Testis (tissue), 2 donors: ENCODE measurements at regions not wholly inside any gene's neighbourhood (a gene's known extent, or its start where the extent isn't known, plus 50 kb on each side); places are given as distances from the start of the nearest gene placed in this dataset.

Source experiments
- DNase-seq: peaks from one replicate; pipeline ENCODE4 v3.0.0-alpha.2; 2019
- H3K27ac ChIP-seq, 2 donors: fragments of 200-600 bp; sonication (generic); one replicate each; pipeline ENCODE4 v1.5.1; 2019
- H3K27me3 ChIP-seq: fragments of 200-600 bp; sonication (generic); one replicate; pipeline ENCODE4 v1.5.1; 2019
- H3K36me3 ChIP-seq: fragments of 200-600 bp; sonication (generic); one replicate; pipeline ENCODE4 v1.5.1; 2017; ENCODE audit warnings: low read depth; ENCODE audit errors: missing control alignments
- H3K4me1 ChIP-seq: fragments of 200-600 bp; sonication (generic); one replicate; pipeline ENCODE4 v1.5.1; 2019
- H3K4me3 ChIP-seq, 2 donors: fragments of 200-600 bp; sonication (generic); one replicate each; pipeline ENCODE4 v1.5.1; 2017 to 2019
- H3K9me3 ChIP-seq: fragments of 200-600 bp; sonication (generic); one replicate; pipeline ENCODE4 v1.5.1; 2017
- POLR2A ChIP-seq: fragments of 450-650 bp; IDR thresholded peaks from one replicate; pipeline ENCODE4 v1.6.1; 2017; ENCODE audit warnings: antibody characterized with exemption, mild to moderate bottlenecking, moderate library complexity
- WGBS, 2 donors: methylation state at CpG; one replicate each; pipeline ENCODE4 v1.1.5; 2018; 5-methylcytosine and 5-hydroxymethylcytosine counted together
- intact Hi-C: fragments of 100-400 bp; cut with DNase I; formaldehyde crosslinking; loops from one replicate; pipeline ENCODE4 v1.15.1; 2023; ENCODE audit warnings: low total_unique reads
- TF ChIP-seq, protein P1 (sequence below), 3 experiments: fragments of 450-650 bp in 2 of 3; fragments of 200-600 bp in 1 of 3; sonication (generic) in 1 of 3; IDR thresholded peaks; one replicate each; pipeline ENCODE4 v1.5.1; 2016 to 2019; ENCODE audit warnings: antibody characterized with exemption in 3 of 3, mild to moderate bottlenecking in 2 of 3, moderate library complexity in 1 of 3

DNA sequence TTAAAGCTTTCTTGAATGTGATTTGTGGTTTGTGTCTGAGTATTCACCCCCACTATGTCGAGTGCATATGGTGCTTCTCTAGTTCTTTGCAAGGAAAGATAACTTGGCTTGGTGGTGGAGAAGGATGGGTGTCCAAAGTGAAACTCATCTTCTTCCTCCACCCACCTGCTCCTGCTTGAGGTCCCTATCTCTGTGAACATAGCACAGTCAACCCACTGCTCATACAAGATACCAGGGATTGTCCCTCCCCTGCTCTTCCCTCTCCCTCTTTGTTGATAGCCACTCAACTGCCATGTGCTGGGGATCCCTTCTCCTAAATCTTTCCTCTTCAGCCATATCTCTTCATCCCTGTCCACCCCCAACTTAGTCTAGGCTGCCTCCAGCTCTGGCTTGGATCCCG, 176.5 kb downstream of the ASCL4 start:
- WGBS, 2 donors = 78 to 90% methylated on average over 2 of the region's 2 CpGs
- no peak overlapping the region for H3K27ac ChIP-seq
- DNase-seq = no peak

DNA sequence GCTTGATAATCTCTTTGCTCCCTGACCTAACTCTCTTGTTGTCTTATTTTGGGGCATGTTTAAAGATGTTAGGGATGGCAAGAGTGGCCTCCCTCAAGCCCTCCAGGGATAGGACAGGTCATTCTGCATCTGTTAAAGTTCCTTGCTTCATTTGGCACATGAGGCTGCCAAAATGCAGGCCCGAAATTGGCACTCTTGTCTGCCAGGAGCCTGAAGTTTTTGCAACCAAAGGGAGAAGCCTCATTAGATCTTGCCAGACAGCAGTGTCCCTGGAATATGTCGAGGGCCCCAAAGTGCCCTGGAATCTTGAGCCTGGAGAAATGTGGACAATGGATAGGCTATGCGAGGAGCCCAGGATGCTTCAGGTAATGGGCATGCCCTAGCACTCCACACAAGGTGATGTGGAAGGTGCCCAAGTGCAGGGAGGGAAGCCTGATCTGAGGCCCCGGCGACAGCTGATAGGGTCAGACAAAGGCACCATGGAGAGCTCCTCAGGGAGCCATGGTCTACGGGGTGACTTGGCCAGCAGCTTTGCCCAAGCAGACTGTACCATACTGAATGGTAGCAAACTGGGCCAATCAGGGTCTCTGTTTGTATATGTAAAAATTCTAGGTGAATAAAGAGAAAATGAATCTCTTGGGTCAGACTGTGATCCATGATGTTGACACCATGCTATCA, 173.0 kb upstream of the WSCD2 start:
- WGBS, 2 donors = 59 to 77% methylated on average over 6 of the region's 6 CpGs

More for the DNA sequence above, 176.5 kb downstream of the ASCL4 start:
- no peak overlapping the region for H3K4me3 ChIP-seq
- no peaks in the 10 kb centered on the region for H3K4me1 ChIP-seq
- no peaks in the 10 kb centered on the region for H3K36me3 ChIP-seq
- TF ChIP-seq, protein P1, sequence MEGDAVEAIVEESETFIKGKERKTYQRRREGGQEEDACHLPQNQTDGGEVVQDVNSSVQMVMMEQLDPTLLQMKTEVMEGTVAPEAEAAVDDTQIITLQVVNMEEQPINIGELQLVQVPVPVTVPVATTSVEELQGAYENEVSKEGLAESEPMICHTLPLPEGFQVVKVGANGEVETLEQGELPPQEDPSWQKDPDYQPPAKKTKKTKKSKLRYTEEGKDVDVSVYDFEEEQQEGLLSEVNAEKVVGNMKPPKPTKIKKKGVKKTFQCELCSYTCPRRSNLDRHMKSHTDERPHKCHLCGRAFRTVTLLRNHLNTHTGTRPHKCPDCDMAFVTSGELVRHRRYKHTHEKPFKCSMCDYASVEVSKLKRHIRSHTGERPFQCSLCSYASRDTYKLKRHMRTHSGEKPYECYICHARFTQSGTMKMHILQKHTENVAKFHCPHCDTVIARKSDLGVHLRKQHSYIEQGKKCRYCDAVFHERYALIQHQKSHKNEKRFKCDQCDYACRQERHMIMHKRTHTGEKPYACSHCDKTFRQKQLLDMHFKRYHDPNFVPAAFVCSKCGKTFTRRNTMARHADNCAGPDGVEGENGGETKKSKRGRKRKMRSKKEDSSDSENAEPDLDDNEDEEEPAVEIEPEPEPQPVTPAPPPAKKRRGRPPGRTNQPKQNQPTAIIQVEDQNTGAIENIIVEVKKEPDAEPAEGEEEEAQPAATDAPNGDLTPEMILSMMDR (IDR thresholded peaks at IDR 0.05) = no peak
- no peak for TF ChIP-seq POLR2A
- no peaks in the 10 kb centered on the region for H3K9me3 ChIP-seq
- intact Hi-C loops = no loop called here
- no peaks in the 10 kb centered on the region for H3K27me3 ChIP-seq

DNA sequence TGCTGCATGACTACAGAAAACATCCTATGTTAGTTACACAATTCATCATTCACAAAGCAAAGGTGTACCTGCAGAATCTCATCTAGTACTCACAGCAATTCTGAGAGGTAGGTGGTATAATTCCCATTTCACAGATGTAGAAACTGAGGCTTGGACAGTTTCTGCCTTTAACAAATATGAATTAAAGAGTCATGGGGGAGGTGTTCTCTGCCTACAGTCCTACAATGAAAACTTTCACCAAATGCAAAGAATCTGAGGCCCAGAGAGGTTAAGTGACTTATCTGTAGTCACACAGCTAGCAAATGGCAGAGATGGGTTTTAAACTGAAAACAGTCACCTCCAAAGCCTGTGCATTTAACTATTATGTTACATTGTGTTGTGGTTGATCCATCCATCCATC, 171.6 kb upstream of the WSCD2 start:
- H3K9me3 ChIP-seq = no peaks in the 10 kb centered on the region
- no peaks in the 10 kb centered on the region for H3K36me3 ChIP-seq
- intact Hi-C loops = no loop called here
- H3K4me1 ChIP-seq = no peaks in the 10 kb centered on the region
- H3K27me3 ChIP-seq = no peaks in the 10 kb centered on the region
- TF ChIP-seq, protein P1 (IDR thresholded peaks at IDR 0.05) = no peak
- TF ChIP-seq POLR2A = no peak
- no peak overlapping the region for H3K27ac ChIP-seq
- H3K4me3 ChIP-seq = no peak overlapping the region
- no peak for DNase-seq

More for the DNA sequence above, 173.0 kb upstream of the WSCD2 start:
- H3K36me3 ChIP-seq = no peaks in the 10 kb centered on the region
- intact Hi-C loops = no loop called here
- no peak overlapping the region for H3K27ac ChIP-seq
- H3K9me3 ChIP-seq = no peaks in the 10 kb centered on the region
- no peak for DNase-seq
- H3K27me3 ChIP-seq = no peaks in the 10 kb centered on the region
- no peaks in the 10 kb centered on the region for H3K4me1 ChIP-seq
- no peak for TF ChIP-seq POLR2A
- TF ChIP-seq, protein P1 (IDR thresholded peaks at IDR 0.05) = no peak
- no peak overlapping the region for H3K4me3 ChIP-seq

DNA sequence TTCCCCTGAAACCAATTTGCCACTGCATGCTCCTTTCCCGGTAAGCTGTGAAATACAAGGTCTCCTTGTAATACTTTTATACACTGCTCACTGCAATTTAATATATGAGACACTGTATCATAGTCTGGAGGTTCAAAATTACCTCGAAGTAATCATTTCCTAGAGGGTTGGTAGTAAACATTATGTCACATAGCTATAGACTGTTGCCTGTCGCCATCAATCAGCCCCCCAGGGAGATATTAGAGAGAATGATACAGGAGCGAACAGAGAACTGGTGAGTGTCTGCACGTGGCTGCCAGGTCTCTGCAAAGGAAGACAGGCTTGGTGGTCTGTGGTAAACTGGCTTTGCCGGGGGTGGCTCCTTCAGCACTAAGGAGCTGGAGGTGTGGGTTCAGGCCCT, 165.5 kb upstream of the WSCD2 start:
- TF ChIP-seq POLR2A = no peak
- TF ChIP-seq, protein P1 (IDR thresholded peaks at IDR 0.05) = no peak
- H3K27ac ChIP-seq = no peak overlapping the region
- no peaks in the 10 kb centered on the region for H3K36me3 ChIP-seq
- no peaks in the 10 kb centered on the region for H3K4me1 ChIP-seq
- no peaks in the 10 kb centered on the region for H3K27me3 ChIP-seq
- intact Hi-C loops = no loop called here
- no peaks in the 10 kb centered on the region for H3K9me3 ChIP-seq
- DNase-seq = no peak
- 69 to 85% methylated on average over 6 of the region's 6 CpGs for WGBS, 2 donors
- H3K4me3 ChIP-seq = no peak overlapping the region

DNA sequence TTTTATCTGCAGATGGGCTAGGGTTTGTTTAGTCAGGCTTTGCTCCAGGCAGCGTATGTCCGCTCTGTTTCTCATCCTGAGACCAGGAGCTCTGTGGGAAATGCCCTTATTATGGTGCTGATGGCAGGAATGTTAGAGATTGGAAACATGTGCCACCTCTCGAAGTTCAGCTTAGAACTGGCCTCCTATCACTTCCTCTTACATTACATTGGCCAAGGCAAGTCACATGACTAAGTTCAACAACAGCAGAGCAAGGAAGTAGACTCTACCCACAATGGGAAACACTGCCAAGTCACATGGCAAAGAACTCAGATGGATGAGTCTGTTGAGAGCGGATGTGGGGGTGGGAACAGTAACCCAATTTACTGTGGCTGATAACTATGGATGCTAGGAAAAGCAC, 161.9 kb upstream of the WSCD2 start:
- Histone ChIP-seq H3K36me3 (no peaks in the 10 kb centered on the region), H3K4me1 (no peaks in the 10 kb centered on the region), H3K9me3 (no peaks in the 10 kb centered on the region), H3K27me3 (no peaks in the 10 kb centered on the region), H3K27ac (no peak overlapping the region), H3K4me3 (no peak overlapping the region)
- WGBS, 2 donors = 34 to 44% methylated on average over 4 of the region's 4 CpGs
- intact Hi-C loops = no loop called here
- TF ChIP-seq, protein P1 (IDR thresholded peaks at IDR 0.05) = no peak
- no peak for TF ChIP-seq POLR2A
- DNase-seq = no peak
